ENCODE measurements at regions not wholly inside any gene's neighbourhood (a gene's known extent, or its start where the extent isn't known, plus 50 kb on each side); places are given as distances from the start of the nearest gene placed in this dataset.

DNA sequence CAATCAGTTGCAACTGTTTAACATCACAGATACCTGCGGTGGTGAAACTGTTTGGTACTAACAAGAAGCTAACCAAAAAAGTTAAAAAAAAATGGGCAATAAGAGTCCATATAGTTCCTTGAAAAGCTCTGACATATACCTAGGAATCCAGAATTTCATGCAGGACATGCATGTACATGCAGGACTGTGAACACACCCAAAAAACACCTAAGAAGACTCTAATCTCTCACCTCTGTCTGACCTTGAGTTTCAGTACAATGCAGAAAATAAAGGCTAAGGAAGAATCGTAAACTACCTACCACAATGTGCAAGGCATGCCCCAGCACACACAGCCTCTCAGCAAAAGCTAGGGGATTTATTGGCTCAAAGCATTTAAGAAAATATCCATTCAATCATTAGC lies 110.7 kb upstream of the GOLGA8J start:
- TF ChIP-seq, protein P1, sequence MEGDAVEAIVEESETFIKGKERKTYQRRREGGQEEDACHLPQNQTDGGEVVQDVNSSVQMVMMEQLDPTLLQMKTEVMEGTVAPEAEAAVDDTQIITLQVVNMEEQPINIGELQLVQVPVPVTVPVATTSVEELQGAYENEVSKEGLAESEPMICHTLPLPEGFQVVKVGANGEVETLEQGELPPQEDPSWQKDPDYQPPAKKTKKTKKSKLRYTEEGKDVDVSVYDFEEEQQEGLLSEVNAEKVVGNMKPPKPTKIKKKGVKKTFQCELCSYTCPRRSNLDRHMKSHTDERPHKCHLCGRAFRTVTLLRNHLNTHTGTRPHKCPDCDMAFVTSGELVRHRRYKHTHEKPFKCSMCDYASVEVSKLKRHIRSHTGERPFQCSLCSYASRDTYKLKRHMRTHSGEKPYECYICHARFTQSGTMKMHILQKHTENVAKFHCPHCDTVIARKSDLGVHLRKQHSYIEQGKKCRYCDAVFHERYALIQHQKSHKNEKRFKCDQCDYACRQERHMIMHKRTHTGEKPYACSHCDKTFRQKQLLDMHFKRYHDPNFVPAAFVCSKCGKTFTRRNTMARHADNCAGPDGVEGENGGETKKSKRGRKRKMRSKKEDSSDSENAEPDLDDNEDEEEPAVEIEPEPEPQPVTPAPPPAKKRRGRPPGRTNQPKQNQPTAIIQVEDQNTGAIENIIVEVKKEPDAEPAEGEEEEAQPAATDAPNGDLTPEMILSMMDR (IDR thresholded peaks at IDR 0.05; ENCODE audit: poor library complexity) = no peak
- TF ChIP-seq EZH2 (IDR thresholded peaks at IDR 0.05; ENCODE audit: borderline replicate concordance) = no peak

Data from hepatocyte (in vitro differentiated cells).